ENCODE measurements at regions not wholly inside any gene's neighbourhood (a gene's known extent, or its start where the extent isn't known, plus 50 kb on each side); places are given as distances from the start of the nearest gene placed in this dataset.

DNA sequence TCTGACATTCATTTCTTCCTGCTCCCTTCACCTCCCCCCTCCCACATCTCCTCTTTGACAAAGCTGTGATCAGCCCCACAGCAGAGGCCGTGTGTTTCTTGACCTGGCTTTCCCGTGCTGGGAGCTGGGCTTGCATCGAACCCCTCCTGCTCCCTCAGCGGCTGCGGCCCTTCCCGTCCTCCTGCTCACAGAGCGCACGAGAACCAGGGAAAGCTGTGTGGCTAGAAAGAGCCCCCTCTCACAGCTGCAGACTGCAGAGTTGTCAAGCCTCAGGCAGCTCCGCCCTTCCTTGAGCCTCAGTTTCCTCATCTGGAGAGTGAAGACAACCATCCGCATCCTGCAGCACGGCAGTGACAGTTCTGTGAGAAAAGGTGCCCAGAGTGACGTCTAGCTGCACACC is 65.7 kb upstream of the GLI2 start:
- DNase-seq: no peak

DNA sequence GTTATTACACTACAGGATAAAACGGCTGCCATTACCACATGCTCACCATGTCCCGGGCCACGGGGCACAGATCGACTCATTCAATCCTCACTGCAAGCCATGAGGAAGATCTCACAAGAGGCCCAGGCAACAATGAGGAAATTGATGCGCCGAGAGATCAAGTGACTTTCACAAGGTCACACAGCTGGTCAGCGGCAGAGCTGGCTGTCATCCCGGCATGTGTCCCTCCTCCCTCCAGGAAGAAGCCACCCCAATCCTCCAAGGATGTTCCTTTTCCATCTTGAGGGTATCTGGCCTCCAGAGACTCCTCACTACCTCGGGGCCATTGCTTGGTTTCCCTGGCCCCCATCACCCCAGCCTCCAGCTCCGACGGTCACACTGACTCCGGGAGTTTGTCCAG is 65.3 kb upstream of the GLI2 start:
- no peak for DNase-seq

DNA sequence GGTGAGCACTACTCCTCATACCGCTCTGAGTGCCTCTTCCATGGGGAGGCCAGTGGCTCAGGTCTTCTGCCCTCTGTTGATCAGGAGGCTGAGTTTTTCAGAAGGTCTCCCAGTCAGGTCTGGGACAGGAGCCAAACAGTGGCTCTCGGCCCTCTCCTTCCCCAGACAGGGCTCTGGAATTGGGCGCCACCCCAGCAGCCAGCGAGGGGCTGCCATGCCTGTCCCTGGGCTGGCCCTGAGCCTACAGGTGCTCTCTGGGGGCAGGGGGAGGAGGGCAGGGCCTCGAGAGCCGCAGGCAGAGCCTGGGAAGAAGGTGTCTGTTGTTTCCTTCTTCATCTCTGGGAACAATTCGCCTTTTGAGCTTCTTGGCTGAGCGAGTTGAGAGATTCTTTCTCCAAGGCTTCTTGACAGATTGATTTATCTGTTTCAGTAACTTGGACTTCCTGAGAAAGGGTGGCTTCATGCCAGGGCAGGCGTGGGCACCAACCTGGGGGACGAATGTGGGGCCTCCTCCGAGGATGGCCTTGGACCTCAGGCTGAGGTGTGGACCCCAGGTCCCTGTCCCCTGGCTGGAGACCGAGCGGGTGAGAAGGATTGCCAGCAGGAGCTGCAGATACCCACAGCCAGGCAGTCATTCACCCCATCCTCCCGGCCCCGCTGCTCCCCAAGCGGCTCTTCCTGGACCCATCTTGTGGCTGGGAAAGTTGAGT is 64.7 kb upstream of the GLI2 start:
- DNase-seq: no peak

DNA sequence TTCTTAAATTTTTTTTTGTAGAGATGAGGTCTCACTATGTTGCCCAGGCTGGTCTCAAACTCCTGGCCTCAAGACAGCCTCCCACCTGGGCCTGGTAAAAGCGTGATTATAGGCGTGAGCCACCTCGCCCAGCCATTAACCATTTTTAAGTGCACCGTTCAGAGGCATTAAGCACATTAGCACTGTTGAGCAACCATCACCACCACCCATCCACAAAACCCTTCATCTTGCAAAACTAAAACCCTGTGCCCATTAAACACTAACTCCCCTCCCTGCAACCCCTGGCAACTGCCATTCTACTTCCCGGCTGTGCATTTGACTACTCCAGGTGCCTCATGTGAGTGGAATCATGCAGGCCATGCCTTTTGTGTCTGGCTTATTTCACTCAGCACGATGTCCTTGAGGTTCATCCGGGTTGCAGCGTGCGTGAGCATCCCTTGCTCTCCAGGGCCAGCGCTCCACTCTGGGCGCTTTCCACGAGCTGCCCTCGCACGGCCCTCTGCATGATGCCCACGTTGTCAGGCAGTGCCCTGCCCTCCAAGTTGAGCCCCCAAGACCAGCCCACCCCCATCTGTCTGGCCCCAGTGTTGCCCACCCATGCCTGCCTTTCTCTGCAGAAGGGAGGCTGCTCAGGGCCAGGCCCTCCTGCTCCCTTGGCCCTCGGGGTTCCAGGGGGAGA is 63.0 kb upstream of the GLI2 start:
- DNase-seq: no peak

DNA sequence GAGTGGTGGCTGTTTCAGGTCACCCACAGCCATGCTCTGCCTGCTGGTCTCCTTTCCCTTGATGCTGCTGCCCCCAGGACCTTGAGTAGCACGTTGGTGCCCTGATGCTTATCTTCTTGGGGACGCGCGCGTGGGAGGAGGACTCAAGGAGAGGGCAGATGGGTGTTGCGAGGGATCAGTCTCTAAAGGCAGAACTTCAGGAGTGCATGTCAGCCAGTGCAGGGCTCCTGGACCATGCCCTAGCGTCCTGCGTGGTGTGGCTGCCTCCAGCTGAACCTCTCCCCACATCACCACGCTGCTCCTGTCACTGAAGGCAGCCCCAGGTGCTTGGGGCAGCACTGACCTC is 62.5 kb upstream of the GLI2 start:
- no peak for DNase-seq

DNA sequence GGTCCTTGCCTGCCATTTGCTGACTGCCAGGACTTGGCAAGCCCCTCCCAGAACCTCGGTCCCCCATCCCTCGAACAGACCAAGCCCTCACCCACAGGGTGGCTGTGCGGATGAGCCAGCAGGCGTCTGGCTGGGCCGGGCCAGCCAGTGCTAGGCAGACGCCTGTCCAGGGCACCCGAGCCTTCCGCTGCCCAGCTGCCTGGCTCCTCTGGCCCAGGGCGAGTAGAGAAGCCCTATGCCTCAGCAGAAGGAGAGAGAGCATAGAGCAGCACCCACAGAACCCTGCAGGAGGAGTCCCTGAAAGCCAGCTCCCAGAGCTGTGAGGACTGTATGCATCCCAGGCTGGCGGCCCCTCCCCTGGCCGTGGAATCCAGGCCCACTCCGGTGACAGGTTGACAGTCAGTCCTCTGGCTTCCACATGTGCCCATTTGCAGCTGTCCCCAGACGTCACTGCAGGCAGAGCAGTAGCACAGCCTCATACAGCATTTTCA is 62.1 kb upstream of the GLI2 start:
- no peak for DNase-seq

DNA sequence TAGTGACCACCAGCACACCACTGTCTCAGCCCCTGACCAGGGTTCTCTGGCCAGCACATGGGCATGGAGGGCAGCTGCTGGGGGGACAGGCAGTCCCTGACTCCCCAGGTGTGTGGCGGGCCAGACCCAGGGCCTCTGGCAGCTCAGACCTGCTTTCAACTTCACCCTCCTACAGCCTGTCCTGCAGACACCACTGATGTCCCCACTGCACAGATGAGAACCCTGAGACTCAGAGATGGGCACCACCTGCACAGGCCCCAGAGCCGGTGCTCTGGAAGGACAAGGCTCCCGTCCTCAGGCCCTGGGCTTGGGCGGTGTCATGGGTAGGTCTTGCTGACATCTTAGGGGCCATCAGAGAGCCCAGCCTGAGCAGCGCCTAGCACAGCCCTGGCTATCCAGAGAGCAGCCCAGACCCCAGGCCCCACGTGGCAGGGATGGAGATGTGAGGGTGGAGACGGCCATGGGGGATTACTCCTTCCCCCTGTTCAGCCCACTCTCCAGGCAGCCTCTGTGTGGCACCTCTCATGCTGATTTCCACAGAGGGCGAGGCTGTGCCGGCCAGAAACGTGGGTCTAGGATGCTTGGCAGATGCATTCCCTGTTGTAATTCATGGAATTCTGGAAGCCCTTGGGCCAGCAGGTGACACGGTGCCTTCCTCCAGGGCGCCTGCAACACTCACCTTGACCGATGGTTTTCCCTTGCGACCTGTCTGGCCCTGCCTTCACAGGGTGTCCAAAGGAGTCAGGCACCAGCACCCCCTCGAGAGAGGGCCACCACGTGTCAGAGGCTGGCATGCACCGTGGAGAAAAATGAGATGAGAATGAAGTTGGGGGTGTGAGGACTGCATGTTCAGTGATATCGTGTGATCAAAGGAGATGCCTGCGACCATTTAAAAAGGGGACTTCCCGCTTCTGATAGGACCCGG is 61.2 kb upstream of the GLI2 start:
- DNase-seq: no peak

DNA sequence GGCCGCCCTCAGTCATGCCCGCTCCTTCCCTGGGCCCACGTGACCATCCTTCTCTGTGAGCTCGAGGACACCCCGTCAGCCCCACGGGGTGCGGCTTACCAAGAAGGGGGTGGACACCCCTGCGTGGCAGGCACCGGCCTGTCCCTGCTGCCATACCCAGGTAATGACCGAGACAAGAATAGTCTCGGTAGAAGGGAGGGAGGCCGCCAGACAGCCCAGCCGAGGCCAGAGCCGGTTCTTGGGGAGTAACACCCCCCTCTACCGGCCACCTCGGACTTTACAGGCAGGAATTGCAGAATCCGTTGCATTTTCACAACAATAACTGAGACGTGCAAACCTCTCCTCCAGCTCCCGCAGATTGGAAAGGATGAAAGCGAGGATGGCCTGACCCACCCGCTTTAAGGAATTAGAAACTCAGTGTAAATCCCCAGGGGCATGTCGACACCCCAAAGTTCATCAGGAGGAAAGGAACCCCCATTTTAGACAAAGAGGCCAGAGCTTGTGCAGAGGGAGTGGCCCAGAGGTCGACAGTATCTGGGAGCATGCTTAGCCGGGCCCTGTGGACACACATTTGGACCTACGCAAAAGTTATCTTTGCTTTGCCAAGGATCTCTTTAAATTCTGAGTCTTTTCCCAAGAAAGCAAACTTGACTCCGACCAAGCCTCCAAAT is 60.1 kb upstream of the GLI2 start:
- peak; percentile 53 for DNase-seq

DNA sequence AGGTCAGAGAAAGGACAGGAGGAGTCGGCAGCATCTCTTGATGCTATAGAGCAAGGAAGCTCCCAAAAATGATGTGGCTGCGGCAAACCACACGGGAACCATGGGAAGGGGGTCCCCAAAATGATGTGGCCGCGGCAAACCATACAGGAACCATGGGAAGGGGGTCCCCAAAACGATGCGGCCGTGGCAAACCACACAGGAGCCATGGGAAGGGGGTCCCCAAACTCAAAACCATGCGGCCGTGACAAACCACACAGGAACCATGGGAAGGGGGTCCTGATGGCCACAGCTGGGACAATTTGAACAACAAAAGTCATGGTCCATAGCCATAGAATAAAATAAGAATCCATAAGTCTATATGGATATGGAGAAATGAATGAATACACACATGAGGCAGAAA is 58.4 kb upstream of the GLI2 start:
- no peak for DNase-seq

DNA sequence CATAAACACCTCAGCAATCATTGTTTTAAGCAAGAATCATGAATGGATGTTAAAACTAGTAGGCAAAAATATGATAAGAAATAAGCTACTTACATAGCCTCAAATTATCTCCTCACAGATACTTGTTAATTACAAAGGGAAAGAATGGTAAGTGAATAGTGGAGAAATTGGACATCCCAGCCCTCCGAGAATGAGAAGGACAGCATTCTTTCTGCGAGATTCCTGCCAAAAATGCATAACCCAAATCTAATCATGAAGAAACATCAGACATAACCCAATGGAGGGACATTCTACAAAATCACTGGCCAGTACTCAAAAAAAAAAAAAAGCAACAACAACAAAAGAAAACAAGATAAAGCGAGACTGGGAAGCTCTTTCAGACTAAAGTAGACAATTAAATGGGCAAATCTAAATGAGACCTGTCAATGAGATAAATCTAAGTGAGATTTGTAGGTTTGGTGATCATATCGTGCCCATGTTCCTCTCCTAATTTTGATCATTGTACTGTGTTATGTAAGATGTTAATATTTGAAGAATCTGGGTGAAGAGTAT is 57.9 kb upstream of the GLI2 start:
- DNase-seq: no peak

DNA sequence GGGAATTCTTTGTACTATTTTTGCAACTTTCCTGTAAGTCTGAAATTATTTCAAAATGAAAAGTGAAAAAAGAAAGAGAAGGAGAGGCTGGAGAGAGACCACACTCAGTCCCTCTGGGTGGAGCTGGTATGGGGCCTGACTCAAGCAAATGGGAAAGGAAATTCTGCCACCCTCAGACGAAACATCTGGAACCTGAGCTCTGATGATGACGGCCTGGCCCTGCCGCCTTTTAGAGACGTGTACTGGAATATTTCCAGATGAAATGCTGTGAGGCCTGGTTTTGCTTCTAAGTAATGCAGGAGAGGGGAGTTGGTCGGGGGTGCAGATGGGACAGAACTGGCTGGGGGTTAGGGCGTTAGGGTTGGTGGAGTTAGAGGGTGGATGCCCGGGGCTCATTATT is 57.4 kb upstream of the GLI2 start:
- no peak for DNase-seq

DNA sequence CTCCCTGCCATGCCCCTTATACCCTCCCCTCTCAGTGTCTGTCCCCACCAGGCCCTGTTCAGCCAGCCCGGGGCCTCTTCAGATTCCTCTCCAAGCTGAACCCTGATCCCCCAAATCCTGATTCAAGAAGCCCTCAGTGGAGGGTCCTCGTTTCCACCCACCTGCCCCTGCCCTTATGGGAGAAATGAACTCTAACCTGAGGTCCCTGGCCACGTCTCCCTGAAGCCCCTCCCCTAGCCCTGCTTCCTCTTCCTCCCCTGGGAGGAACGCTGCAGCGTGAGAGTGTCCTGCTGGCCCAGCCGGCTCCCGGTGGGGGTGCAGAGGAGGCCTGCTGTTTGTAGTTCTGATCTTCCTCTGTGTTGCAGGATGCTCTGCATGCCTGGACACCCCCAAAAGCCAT is 56.7 kb upstream of the GLI2 start:
- no peak for DNase-seq

DNA sequence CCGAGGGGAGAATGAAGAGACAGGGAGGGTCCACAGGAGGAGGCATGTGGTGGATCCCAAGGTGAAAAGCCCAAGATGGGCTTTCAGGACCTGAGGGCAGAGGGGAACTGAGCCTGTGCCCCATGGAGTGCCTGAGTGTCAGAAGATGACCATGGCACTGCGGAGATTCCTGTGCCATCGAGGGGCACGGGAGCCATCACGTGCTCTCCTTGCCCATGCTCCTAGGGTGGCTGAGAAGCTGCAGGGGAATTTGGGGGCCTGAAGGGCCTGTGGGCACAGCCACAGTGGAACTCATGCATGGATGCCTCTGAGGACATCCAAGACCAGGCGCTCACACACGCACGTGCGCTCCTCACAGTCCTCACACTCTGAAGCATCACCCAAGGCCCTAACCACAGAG is 56.1 kb upstream of the GLI2 start:
- DNase-seq: no peak

DNA sequence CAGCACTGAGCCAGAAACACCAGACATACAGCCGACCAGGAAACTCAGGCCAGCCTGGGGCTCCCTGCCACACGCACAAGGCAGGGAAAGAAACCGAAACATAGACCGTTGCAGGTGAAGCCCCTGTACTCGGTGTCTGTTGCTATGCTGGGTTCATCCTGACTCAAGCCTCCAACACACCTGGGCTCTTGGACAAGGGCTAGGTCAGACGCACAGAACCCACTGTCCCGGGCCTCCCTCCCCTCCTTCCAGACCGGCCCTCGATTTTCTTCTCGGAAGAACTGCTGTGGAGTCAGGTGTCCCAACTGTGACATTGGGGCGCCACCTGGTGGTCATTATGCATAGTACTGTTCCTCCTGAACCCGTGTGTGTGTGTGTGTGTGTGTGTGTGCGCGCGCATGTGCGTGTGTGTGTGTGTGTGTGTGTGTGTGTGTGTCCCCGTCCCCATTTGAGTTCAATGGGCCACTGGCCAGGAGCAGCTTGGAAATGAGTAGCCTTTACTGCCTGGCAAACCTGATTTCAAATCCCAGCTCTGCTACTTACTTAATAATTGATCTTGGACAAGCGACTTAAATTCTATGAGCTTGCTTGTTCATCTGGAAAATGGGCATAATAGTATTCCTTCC is 55.4 kb upstream of the GLI2 start:
- peak; percentile 72 for DNase-seq

DNA sequence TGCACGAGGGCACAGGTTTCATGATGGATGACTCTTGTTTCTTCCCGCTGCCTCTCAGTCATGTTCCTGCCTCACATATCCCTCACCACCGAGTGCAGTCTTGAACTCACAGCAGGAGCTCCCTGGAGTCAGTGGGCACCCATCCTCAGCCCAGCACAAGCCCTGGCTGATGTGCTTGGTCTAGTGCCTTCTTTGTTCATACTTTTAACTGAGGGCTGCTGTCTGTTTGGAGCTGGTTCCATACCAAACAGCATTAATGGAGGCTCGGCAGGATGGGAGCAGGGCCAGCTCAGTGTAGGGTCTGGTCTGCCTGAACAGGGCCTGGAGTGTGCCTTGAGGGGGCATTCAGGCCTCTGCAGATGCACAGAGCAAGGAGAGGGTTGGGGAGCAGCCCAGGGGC is 54.5 kb upstream of the GLI2 start:
- no peak for DNase-seq

DNA sequence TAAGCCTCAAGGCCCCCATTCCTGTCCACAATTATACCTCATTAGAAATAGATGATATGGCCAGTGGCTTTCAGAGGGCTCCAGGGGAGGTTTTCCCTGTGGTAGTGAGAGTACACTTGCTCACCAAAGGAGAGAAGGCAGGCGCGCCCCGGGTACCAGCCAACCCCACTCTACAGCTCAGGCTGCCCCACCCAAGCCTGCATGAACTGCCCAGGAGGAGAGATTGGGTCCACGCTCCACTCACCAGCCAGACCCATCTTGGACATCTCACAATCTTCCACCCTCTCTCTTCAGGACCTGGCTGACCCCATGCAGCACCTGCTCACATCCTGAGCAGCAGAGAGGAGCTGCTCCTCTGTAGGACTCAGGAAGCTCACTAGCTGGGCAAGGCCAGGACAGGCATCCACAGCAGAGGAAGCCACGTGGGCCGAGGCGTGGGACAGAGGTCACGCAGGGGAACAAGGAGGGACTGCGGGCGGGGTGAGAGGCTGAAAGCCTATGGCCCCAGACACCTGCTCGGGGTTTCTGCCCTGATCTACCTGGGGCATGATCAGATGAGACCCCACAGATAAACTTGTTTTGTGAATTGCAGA is 53.9 kb upstream of the GLI2 start:
- DNase-seq: no peak

DNA sequence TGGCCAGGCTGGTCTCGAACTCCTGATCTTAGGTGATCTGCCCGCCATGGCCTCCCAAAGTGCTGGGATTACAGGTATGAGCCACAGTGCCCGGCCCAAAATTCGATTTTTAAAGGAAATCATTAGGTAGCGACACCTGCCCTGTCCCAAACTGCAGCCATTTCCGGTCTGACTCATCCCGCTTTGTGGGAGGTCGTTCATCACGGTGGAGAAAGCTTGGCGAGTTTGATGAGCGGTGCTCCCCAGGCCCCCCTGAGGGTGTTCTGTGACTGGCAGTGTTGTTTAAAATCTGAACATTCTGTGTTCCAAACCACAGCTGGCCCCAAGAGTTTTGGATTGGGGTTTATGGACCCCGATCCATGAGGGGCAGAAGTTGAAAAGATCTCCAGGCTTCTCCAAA is 53.0 kb upstream of the GLI2 start:
- no peak for DNase-seq

DNA sequence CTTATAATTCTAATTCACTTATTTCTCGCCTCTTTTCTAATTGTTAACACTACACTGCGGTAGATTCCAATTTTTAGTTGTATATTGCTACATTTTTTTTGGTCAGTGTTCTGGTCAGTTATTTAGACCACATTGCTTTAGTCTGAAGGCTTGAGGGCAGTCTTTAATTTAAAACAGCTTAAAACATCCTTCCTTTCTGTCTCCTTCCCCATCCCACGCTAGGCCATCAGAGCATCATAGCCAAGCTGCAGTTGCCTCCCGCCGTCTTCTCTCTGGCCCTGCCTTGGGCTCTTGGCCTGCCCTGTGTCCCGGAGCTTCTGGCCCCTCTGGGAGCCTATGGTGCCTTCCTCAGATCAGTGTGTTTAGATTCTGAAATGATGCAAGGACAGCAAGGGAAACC is 52.6 kb upstream of the GLI2 start:
- no peak for DNase-seq

DNA sequence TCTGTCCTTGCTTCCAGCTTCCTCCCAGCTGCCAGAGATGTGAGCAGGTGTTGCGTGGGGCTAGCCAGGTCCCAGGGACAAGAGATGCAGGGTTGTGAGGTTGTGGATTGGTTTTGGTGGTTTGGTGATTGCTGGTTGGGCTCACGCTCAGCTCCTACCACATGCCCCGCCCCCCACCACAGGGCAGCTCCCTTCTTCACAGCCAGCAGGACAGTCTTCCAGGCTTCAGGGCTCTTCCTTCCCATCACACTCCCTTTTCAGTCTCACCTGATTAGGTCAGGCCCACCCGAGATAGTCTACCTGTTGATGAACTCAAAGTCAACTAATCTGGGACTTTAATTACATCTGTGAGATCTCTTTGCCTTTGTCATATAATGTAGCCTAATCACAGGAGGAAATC is 52.0 kb upstream of the GLI2 start:
- no peak for DNase-seq

DNA sequence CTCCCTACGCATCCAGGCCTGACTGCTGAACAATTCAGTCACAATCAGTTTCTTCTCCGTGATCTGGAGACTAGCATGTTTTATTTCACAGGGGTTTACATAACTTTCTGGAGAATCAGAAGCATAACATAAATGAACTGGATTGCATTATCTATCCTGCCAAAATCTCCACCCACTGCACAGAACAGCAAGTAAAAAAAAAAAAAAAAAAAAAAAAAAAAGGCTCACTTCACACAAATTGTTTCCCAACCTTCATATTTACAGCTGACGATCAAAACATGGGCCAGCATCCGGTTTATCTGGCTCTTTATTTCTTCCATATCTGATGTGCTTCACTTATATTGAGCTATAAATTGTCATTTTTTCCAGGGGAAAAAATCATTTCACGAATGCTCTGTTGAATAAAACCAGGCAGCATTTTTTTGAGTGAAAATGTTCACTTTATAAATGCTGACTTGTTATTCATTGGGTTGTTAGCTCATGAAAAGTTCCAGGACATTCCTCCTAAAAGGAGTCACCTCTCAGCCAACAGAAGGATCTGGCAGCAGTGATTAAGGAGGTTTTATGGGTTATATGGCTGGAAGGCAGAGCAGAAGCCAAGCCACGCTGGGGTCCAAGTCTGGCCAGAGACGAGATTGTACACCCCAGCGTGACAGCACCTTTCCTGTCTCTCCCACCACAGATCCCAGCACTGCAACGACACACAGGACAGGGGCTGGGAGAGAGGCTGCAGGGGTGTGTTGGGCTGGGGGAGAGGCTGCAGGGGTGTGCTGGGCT is 51.2 kb upstream of the GLI2 start:
- DNase-seq: no peak
